Neural progenitor cell (in vitro differentiated cells): ENCODE measurements at regions not wholly inside any gene's neighbourhood (a gene's known extent, or its start where the extent isn't known, plus 50 kb on each side); places are given as distances from the start of the nearest gene placed in this dataset.

Source experiments
- DNase-seq: peaks from one replicate; pipeline ENCODE4 v3.0.0-alpha.2; 2016; ENCODE audit warnings: low spot score
- H2AFZ ChIP-seq: fragments of 200-600 bp; sonication (generic); replicated peaks from 2 replicates; pipeline ENCODE4 v1.6.1; 2016; ENCODE audit warnings: antibody characterized with exemption
- H3F3A ChIP-seq: fragments of 200-600 bp; sonication (generic); 2 replicates; pipeline ENCODE4 v1.6.1; 2016; ENCODE audit warnings: antibody characterized with exemption, low read depth
- H3K27ac ChIP-seq: fragments of 200-600 bp; sonication (generic); 2 replicates; pipeline ENCODE4 v1.5.1; 2016; ENCODE audit warnings: mild to moderate bottlenecking
- H3K27me3 ChIP-seq: fragments of 200-600 bp; sonication (generic); 2 replicates; pipeline ENCODE4 v1.6.1; 2016; ENCODE audit warnings: mild to moderate bottlenecking, moderate library complexity
- H3K36me3 ChIP-seq: fragments of 200-600 bp; sonication (generic); 2 replicates; pipeline ENCODE4 v1.5.1; 2016
- H3K4me1 ChIP-seq: fragments of 200-600 bp; sonication (generic); 2 replicates; pipeline ENCODE4 v1.6.1; 2016; ENCODE audit warnings: mixed run types
- H3K4me2 ChIP-seq: fragments of 200-600 bp; sonication (generic); 2 replicates; pipeline ENCODE4 v1.6.1; 2016
- H3K4me3 ChIP-seq: fragments of 200-600 bp; sonication (generic); 2 replicates; pipeline ENCODE4 v1.5.1; 2016
- H3K79me2 ChIP-seq: fragments of 200-600 bp; sonication (generic); 2 replicates; pipeline ENCODE4 v1.6.1; 2016; ENCODE audit warnings: low read depth
- H3K9ac ChIP-seq: fragments of 200-600 bp; sonication (generic); 2 replicates; pipeline ENCODE4 v1.6.1; 2016
- H3K9me3 ChIP-seq: fragments of 200-600 bp; sonication (generic); 2 replicates; pipeline ENCODE4 v1.5.1; 2016; ENCODE audit warnings: low read depth
- H4K20me1 ChIP-seq: fragments of 200-600 bp; sonication (generic); 2 replicates; pipeline ENCODE4 v1.6.1; 2016; ENCODE audit warnings: low read depth
- H3K27ac Mint-ChIP-seq: 3 replicates; pipeline ENCODE4 v1.8.0; 2021; ENCODE audit warnings: mixed read lengths
- H3K27me3 Mint-ChIP-seq: 2 replicates; pipeline ENCODE4 v1.8.0; 2022; ENCODE audit warnings: low read depth, mild to moderate bottlenecking, inconsistent platforms, moderate library complexity, mixed read lengths; ENCODE audit not compliant: insufficient read depth
- H3K36me3 Mint-ChIP-seq: 3 replicates; pipeline ENCODE4 v1.8.0; 2021; ENCODE audit warnings: mixed read lengths
- H3K4me1 Mint-ChIP-seq: 3 replicates; pipeline ENCODE4 v1.8.0; 2021; ENCODE audit warnings: mixed read lengths
- H3K4me3 Mint-ChIP-seq: 3 replicates; pipeline ENCODE4 v1.8.0; 2021; ENCODE audit warnings: mild to moderate bottlenecking, moderate library complexity, mixed read lengths
- H3K9me3 Mint-ChIP-seq: 3 replicates; pipeline ENCODE4 v1.8.0; 2020; ENCODE audit warnings: mixed read lengths
- EZH2 ChIP-seq: fragments of 200-600 bp; sonication (generic); IDR thresholded peaks from 2 replicates; pipeline ENCODE4 v1.6.1; 2017; ENCODE audit warnings: antibody characterized with exemption, mild to moderate bottlenecking, moderate library complexity
- EZH2phosphoT487 ChIP-seq: fragments of 200-600 bp; sonication (generic); IDR thresholded peaks from 2 replicates; pipeline ENCODE4 v1.6.1; 2017; ENCODE audit warnings: antibody characterized with exemption
- TF ChIP-seq, protein P1 (sequence below): fragments of 200-600 bp; sonication (generic); IDR thresholded peaks from 2 replicates; pipeline ENCODE4 v1.5.1; 2017; ENCODE audit warnings: antibody characterized with exemption, mild to moderate bottlenecking

DNA sequence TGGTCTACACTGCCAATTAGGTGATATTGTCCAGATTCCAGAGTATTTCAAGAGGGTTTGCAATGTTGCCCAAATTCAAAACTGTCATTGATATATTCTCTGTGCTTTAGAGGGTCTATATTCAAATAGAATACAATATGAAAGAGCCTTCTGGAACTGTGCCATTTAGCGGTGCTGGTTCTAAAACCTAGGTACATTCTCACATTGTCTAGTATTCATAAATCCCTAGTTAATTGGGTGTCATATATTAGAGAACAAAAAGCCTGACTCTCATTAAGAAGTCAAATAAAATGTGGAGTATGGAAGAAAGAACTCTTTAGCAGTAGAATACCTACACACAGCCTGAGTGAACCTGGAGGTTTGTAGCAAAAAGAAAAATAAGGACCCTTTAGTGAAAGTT is 447.9 kb downstream of the CNTN6 start:
- Mint-ChIP-seq H3K9me3 (peaks cover 8% of the 10 kb centered on the region), H3K4me1 (no peaks in the 10 kb centered on the region), H3K27ac (no peak overlapping the region), H3K27me3 (no peaks in the 10 kb centered on the region), H3K36me3 (no peaks in the 10 kb centered on the region), H3K4me3 (no peak overlapping the region)
- Histone ChIP-seq H3K4me1 (no peaks in the 10 kb centered on the region), H4K20me1 (no peaks in the 10 kb centered on the region), H3K9ac (no peak overlapping the region), H2AFZ (no peak overlapping the region), H3K4me2 (no peak overlapping the region), H3K79me2 (no peaks in the 10 kb centered on the region), H3K27me3 (no peaks in the 10 kb centered on the region), H3K27ac (no peak overlapping the region), H3K9me3 (no peaks in the 10 kb centered on the region), H3K36me3 (no peaks in the 10 kb centered on the region), H3F3A (no peaks in the 10 kb centered on the region), H3K4me3 (no peak overlapping the region)
- DNase-seq = no peak
- TF ChIP-seq EZH2 (no peak), EZH2phosphoT487 (no peak)
- TF ChIP-seq, protein P1, sequence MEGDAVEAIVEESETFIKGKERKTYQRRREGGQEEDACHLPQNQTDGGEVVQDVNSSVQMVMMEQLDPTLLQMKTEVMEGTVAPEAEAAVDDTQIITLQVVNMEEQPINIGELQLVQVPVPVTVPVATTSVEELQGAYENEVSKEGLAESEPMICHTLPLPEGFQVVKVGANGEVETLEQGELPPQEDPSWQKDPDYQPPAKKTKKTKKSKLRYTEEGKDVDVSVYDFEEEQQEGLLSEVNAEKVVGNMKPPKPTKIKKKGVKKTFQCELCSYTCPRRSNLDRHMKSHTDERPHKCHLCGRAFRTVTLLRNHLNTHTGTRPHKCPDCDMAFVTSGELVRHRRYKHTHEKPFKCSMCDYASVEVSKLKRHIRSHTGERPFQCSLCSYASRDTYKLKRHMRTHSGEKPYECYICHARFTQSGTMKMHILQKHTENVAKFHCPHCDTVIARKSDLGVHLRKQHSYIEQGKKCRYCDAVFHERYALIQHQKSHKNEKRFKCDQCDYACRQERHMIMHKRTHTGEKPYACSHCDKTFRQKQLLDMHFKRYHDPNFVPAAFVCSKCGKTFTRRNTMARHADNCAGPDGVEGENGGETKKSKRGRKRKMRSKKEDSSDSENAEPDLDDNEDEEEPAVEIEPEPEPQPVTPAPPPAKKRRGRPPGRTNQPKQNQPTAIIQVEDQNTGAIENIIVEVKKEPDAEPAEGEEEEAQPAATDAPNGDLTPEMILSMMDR = no peak

DNA sequence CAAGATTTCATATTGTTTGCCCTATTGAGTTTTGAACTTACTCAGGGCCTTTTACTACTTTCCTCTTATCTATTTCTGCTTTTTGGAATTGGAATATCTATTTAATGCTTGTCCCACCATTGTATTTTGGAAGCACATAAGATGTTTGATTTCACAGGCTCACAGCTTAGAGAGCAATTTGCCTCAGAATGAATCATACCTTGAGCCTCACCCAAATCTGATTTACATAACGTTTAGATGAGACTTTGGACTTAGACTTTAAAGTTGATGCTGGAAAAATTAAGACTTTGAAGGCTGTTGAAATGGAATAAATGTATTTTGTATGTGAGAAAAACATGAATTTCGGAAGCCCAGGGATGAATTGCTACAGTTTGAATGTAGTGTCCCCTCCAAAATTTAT is 458.9 kb downstream of the CNTN6 start:
- Histone ChIP-seq H3K4me1 (no peaks in the 10 kb centered on the region), H3F3A (no peaks in the 10 kb centered on the region), H3K9me3 (no peaks in the 10 kb centered on the region), H3K79me2 (no peaks in the 10 kb centered on the region), H3K4me3 (no peak overlapping the region), H3K27me3 (no peaks in the 10 kb centered on the region), H3K36me3 (no peaks in the 10 kb centered on the region), H4K20me1 (no peaks in the 10 kb centered on the region), H3K27ac (no peak overlapping the region), H2AFZ (no peak overlapping the region), H3K4me2 (no peak overlapping the region), H3K9ac (no peak overlapping the region)
- H3K4me3 Mint-ChIP-seq = no peak overlapping the region
- H3K4me1 Mint-ChIP-seq = no peaks in the 10 kb centered on the region
- H3K9me3 Mint-ChIP-seq = no peaks in the 10 kb centered on the region
- no peak for DNase-seq
- H3K27me3 Mint-ChIP-seq = no peaks in the 10 kb centered on the region
- no peak overlapping the region for H3K27ac Mint-ChIP-seq
- H3K36me3 Mint-ChIP-seq = no peaks in the 10 kb centered on the region
- TF ChIP-seq EZH2 = no peak
- TF ChIP-seq EZH2phosphoT487 = no peak
- TF ChIP-seq, protein P1 = no peak

DNA sequence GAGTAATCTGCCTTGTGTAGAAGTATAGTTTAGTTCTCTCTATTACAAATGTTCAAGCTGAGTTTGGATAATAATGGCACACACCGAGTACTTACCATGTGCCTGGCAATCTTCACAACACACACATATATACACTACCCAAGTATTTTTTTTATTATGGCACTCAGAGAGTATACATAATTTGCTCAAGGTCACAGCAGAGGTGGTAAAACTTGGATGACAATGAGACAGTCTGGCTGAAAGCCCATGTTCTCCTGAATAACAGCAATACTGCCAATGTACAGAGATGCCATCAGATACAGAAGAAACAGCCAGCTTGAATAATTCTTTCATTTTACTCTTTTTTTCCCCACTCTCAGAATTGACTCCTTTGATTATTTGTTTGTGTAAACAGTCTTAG is 460.0 kb downstream of the CNTN6 start:
- no peak for TF ChIP-seq EZH2
- TF ChIP-seq EZH2phosphoT487 = no peak
- TF ChIP-seq, protein P1 = no peak
- H3K4me2 ChIP-seq = no peak overlapping the region
- no peak overlapping the region for H3K27ac Mint-ChIP-seq
- no peak overlapping the region for H3K4me3 Mint-ChIP-seq
- no peaks in the 10 kb centered on the region for H3K9me3 ChIP-seq
- no peaks in the 10 kb centered on the region for H3K4me1 ChIP-seq
- H3K36me3 ChIP-seq = no peaks in the 10 kb centered on the region
- no peak overlapping the region for H3K27ac ChIP-seq
- H3K79me2 ChIP-seq = no peaks in the 10 kb centered on the region
- H3K36me3 Mint-ChIP-seq = no peaks in the 10 kb centered on the region
- no peak overlapping the region for H2AFZ ChIP-seq
- H3K4me3 ChIP-seq = no peak overlapping the region
- H3K27me3 ChIP-seq = no peaks in the 10 kb centered on the region
- no peaks in the 10 kb centered on the region for H3K4me1 Mint-ChIP-seq
- H3K9ac ChIP-seq = no peak overlapping the region
- DNase-seq = no peak
- no peaks in the 10 kb centered on the region for H3K27me3 Mint-ChIP-seq
- H4K20me1 ChIP-seq = no peaks in the 10 kb centered on the region
- H3K9me3 Mint-ChIP-seq = no peaks in the 10 kb centered on the region
- no peaks in the 10 kb centered on the region for H3F3A ChIP-seq

DNA sequence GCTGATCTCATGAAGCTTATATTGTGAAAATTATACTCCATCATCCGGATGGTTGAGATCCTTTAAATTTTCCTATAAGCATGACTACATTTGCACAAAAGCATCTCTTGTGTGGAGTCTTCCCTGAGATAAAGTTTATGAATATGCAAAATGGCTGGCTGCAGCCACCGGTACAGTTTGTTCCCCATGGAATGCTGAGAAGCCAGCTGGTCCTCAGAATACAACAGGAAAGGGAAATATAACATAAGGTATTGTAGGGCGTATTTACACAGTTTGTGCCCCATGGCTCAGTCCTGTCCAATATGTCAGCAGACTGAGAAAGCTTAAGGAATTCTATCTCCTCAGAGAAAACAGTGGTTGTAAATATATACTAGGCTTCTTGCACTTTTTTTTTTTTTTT is 468.6 kb downstream of the CNTN6 start:
- no peak for DNase-seq
- TF ChIP-seq EZH2phosphoT487 = no peak
- TF ChIP-seq, protein P1 = no peak
- no peak for TF ChIP-seq EZH2
- Mint-ChIP-seq H3K27ac (no peak overlapping the region), H3K9me3 (no peaks in the 10 kb centered on the region), H3K27me3 (no peaks in the 10 kb centered on the region), H3K4me3 (no peak overlapping the region), H3K4me1 (no peaks in the 10 kb centered on the region), H3K36me3 (no peaks in the 10 kb centered on the region)
- Histone ChIP-seq H3K36me3 (no peaks in the 10 kb centered on the region), H3K4me1 (no peaks in the 10 kb centered on the region), H2AFZ (no peak overlapping the region), H4K20me1 (no peaks in the 10 kb centered on the region), H3K4me2 (no peak overlapping the region), H3K27ac (no peak overlapping the region), H3K9ac (no peak overlapping the region), H3K9me3 (no peaks in the 10 kb centered on the region), H3K27me3 (no peaks in the 10 kb centered on the region), H3K4me3 (no peak overlapping the region), H3K79me2 (no peaks in the 10 kb centered on the region), H3F3A (no peaks in the 10 kb centered on the region)
